ENCODE measurements at regions not wholly inside any gene's neighbourhood (a gene's known extent, or its start where the extent isn't known, plus 50 kb on each side); places are given as distances from the start of the nearest gene placed in this dataset.
"Not testable (repeated sequence)": the region's sequence is repeated elsewhere in the genome, so short reads cannot be mapped to it uniquely, and the experiment has no call there.

- Histone ChIP-seq H3K4me2 (no peak overlapping the region), H3K4me1 (no peaks in the 10 kb centered on the region), H3K27ac (no peak overlapping the region), H3K9me3 (no peaks in the 10 kb centered on the region), H3K4me3 (no peak overlapping the region)
- DNase-seq (ENCODE audit: low read depth in 1 of 2, low spot score in 1 of 2) = no peak
- CTCF ChIA-PET = interaction anchor here (0.5 kb wide), 1 partner anchor 12 kb away, joined by 4 read pairs; no protein-coding TSS in a partner anchor
- POLR2A ChIA-PET = no interaction called here
- no peak for FAIRE-seq
- TF ChIP-seq JUN (IDR thresholded peaks at IDR 0.05) = no peak
- no peak for TF ChIP-seq MAFK (IDR thresholded peaks at IDR 0.05; ENCODE audit: partially characterized antibody)
- TF ChIP-seq REST (IDR thresholded peaks at IDR 0.05) = no peak
- no peak for TF ChIP-seq EHMT2 (IDR thresholded peaks at IDR 0.05; ENCODE audit: low read depth)
- no peak for TF ChIP-seq EP300 (IDR thresholded peaks at IDR 0.05)
- no peak for TF ChIP-seq ELK1 (IDR thresholded peaks at IDR 0.05; ENCODE audit: low read depth, low read length)
- TF ChIP-seq, protein P1, sequence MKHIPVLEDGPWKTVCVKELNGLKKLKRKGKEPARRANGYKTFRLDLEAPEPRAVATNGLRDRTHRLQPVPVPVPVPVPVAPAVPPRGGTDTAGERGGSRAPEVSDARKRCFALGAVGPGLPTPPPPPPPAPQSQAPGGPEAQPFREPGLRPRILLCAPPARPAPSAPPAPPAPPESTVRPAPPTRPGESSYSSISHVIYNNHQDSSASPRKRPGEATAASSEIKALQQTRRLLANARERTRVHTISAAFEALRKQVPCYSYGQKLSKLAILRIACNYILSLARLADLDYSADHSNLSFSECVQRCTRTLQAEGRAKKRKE (CRISPR knock-in tag; IDR thresholded peaks at IDR 0.05; ENCODE audit: low read depth) = no peak
- TF ChIP-seq ZNF302 (CRISPR knock-in tag; IDR thresholded peaks at IDR 0.05) = no peak
- WGBS (ENCODE audit: missing lambda C conversion rate) = 21% methylated on average over 3 of the region's 3 CpGs
- no peak for ATAC-seq
Measured at GRCh38 chr3:18208856-18209255, 216.3 kb downstream of the SATB1 start.

- CTCF ChIA-PET = no interaction called here
- H3K4me2 ChIP-seq = no peak overlapping the region
- H3K4me3 ChIP-seq = no peak overlapping the region
- no peak for DNase-seq (ENCODE audit: low read depth in 1 of 2, low spot score in 1 of 2)
- no peak overlapping the region for H3K27ac ChIP-seq
- POLR2A ChIA-PET = no interaction called here
- ATAC-seq = no peak
- no peaks in the 10 kb centered on the region for H3K4me1 ChIP-seq
- H3K9me3 ChIP-seq = no peaks in the 10 kb centered on the region
- no peak for FAIRE-seq
- TF ChIP-seq POLR2A (IDR thresholded peaks at IDR 0.05; ENCODE audit: low read length) (no peak), FOSB (CRISPR knock-in tag; IDR thresholded peaks at IDR 0.05) (no peak), SREBF2 (IDR thresholded peaks at IDR 0.05) (no peak), HES2 (IDR thresholded peaks at IDR 0.05) (no peak), NFE2L2 (conservative IDR thresholded peaks at IDR 0.05; ENCODE audit: low read length) (no peak), EP300 (IDR thresholded peaks at IDR 0.05) (no peak)
- WGBS (ENCODE audit: missing lambda C conversion rate) = 15% methylated on average over 2 of the region's 2 CpGs
Measured at GRCh38 chr3:18208091-18208490, 217.0 kb downstream of the SATB1 start.

DNA sequence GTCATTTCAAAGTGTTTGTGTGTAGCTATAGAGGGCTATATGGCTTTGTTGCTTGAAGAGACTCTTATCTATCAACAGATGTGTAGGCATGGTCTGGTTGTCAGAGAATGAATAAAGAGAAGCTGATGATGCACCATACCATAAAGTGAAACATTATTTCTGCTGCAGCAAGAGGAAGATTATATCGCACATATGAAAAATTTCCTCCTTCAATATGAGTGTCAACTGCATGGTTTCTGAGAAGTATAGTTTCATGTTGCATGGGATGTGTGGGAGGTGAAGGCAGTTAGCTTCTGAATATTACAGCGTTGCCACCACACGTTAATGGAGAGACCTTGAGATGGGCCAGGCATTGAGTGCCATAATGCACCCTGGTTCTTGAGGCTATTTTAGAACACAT is 217.9 kb downstream of the SATB1 start:
- no peak for FAIRE-seq
- POLR2A ChIA-PET = no interaction called here

GRCh38 chr3:18205701-18206100 is 219.4 kb downstream of the SATB1 start:
- POLR2A ChIA-PET; H3K4me2 ChIP-seq; CTCF ChIA-PET; ATAC-seq; FAIRE-seq; H3K4me1 ChIP-seq; DNase-seq (ENCODE audit: low read depth in 1 of 2, low spot score in 1 of 2); H3K4me3 ChIP-seq; H3K27ac ChIP-seq; H3K9me3 ChIP-seq: not testable (repeated sequence)
- WGBS (ENCODE audit: missing lambda C conversion rate) = 52% methylated on average over 9 of the region's 9 CpGs

More for the DNA sequence above, 217.9 kb downstream of the SATB1 start:
- Histone ChIP-seq H3K4me3 (no peak overlapping the region), H3K27ac (no peak overlapping the region), H3K4me2 (no peak overlapping the region), H3K4me1 (no peaks in the 10 kb centered on the region), H3K9me3 (no peaks in the 10 kb centered on the region)
- WGBS (ENCODE audit: missing lambda C conversion rate) = 33% methylated on average over 3 of the region's 3 CpGs
- TF ChIP-seq TP53 (CRISPR knock-in tag; IDR thresholded peaks at IDR 0.05) = no peak
- no peak for TF ChIP-seq JUNB (IDR thresholded peaks at IDR 0.05)
- TF ChIP-seq ZC3H11A (IDR thresholded peaks at IDR 0.05) = no peak
- no peak for TF ChIP-seq BCL3 (IDR thresholded peaks at IDR 0.05)
- no peak for TF ChIP-seq NPAS2 (CRISPR knock-in tag; IDR thresholded peaks at IDR 0.05; ENCODE audit: borderline replicate concordance)
- TF ChIP-seq NR3C1 (IDR thresholded peaks at IDR 0.05) = no peak
- no peak for TF ChIP-seq KDM1A (IDR thresholded peaks at IDR 0.05; ENCODE audit: low read depth)
- TF ChIP-seq CBX8 (IDR thresholded peaks at IDR 0.05) = no peak
- TF ChIP-seq FOSL2 (IDR thresholded peaks at IDR 0.05) = no peak
- TF ChIP-seq FOSL2 (CRISPR knock-in tag; IDR thresholded peaks at IDR 0.05) = no peak
- TF ChIP-seq MYC (IDR thresholded peaks at IDR 0.05; ENCODE audit: borderline replicate concordance, low read length) = no peak
- DNase-seq (ENCODE audit: low read depth in 1 of 2, low spot score in 1 of 2) (no peak), ATAC-seq (no peak)
- CTCF ChIA-PET = no interaction called here

All from A549 (cell line).